ENCODE measurements at regions not wholly inside any gene's neighbourhood (a gene's known extent, or its start where the extent isn't known, plus 50 kb on each side); places are given as distances from the start of the nearest gene placed in this dataset.

- H3K27ac ChIP-seq: no peak overlapping the region
- TF ChIP-seq CTCF (IDR thresholded peaks at IDR 0.05) (no peak), SREBF2 (IDR thresholded peaks at IDR 0.05) (no peak), ZSCAN20 (CRISPR knock-in tag; IDR thresholded peaks at IDR 0.05) (no peak), ZNF302 (CRISPR knock-in tag; IDR thresholded peaks at IDR 0.05) (no peak), KDM5A (IDR thresholded peaks at IDR 0.05) (no peak), JUNB (IDR thresholded peaks at IDR 0.05) (no peak)
- ATAC-seq (no peak), FAIRE-seq (no peak), DNase-seq (ENCODE audit: low read depth in 1 of 2, low spot score in 1 of 2) (no peak)
- H3K9me3 ChIP-seq: no peaks in the 10 kb centered on the region
- ChIA-PET CTCF (interaction anchor here (0.7 to 1.6 kb wide), 3 partner anchors 9 to 188 kb away, joined by 3 to 7 read pairs (median 5); no protein-coding TSS in a partner anchor), POLR2A (no interaction called here)
- H3K4me1 ChIP-seq: no peaks in the 10 kb centered on the region
- no peak overlapping the region for H3K4me2 ChIP-seq
- 3% methylated on average over 2 of the region's 2 CpGs for WGBS (ENCODE audit: missing lambda C conversion rate)
- no peak overlapping the region for H3K4me3 ChIP-seq
Observed at GRCh38 chr15:92527197-92527596, 128.4 kb downstream of the FAM174B start.

- ChIA-PET CTCF (interaction anchor here (0.5 to 1.6 kb wide), 2 partner anchors 189 to 1877 kb away, joined by 3 to 7 read pairs; no protein-coding TSS in a partner anchor), POLR2A (no interaction called here)
- TF ChIP-seq RFX5 (IDR thresholded peaks at IDR 0.05) (no peak), REST (IDR thresholded peaks at IDR 0.05) (no peak), CBX8 (IDR thresholded peaks at IDR 0.05) (no peak)
- DNase-seq (ENCODE audit: low read depth in 1 of 2, low spot score in 1 of 2) (no peak), FAIRE-seq (peak; percentile 54), ATAC-seq (no peak)
- Histone ChIP-seq H3K4me1 (no peaks in the 10 kb centered on the region), H3K4me2 (no peak overlapping the region), H3K4me3 (no peak overlapping the region), H3K27ac (no peak overlapping the region), H3K9me3 (no peaks in the 10 kb centered on the region)
- 62% methylated on average over 3 of the region's 3 CpGs for WGBS (ENCODE audit: missing lambda C conversion rate)
Observed at GRCh38 chr15:92525758-92526245, 129.8 kb downstream of the FAM174B start.

GRCh38 chr15:92524874-92525565, 130.6 kb downstream of the FAM174B start:
- Histone ChIP-seq H3K4me2 (no peak overlapping the region), H3K9me3 (no peaks in the 10 kb centered on the region), H3K27ac (no peak overlapping the region), H3K4me1 (no peaks in the 10 kb centered on the region), H3K4me3 (no peak overlapping the region)
- DNase-seq (ENCODE audit: low read depth in 1 of 2, low spot score in 1 of 2) (no peak), ATAC-seq (no peak), FAIRE-seq (no peak)
- no peak for TF ChIP-seq EHF (CRISPR knock-in tag; IDR thresholded peaks at IDR 0.05)
- no peak for TF ChIP-seq GATA3 (IDR thresholded peaks at IDR 0.05; ENCODE audit: borderline replicate concordance)
- no peak for TF ChIP-seq TP53 (CRISPR knock-in tag; IDR thresholded peaks at IDR 0.05)
- 66% methylated on average over 7 of the region's 7 CpGs for WGBS (ENCODE audit: missing lambda C conversion rate)
- POLR2A ChIA-PET: no interaction called here
- CTCF ChIA-PET: interaction anchor here (1.0 to 1.2 kb wide), 2 partner anchors 190 to 209 kb away, joined by 3 to 4 read pairs; no protein-coding TSS in a partner anchor

- Histone ChIP-seq H3K4me3 (no peak overlapping the region), H3K4me2 (no peak overlapping the region), H3K9me3 (no peaks in the 10 kb centered on the region), H3K4me1 (no peaks in the 10 kb centered on the region), H3K27ac (no peak overlapping the region)
- POLR2A ChIA-PET: no interaction called here
- no peak for ATAC-seq
- WGBS (ENCODE audit: missing lambda C conversion rate): 31% methylated on average over 5 of the region's 5 CpGs
- no peak for DNase-seq (ENCODE audit: low read depth in 1 of 2, low spot score in 1 of 2)
- CTCF ChIA-PET: interaction anchor here (1.2 to 7.3 kb wide), 3 partner anchors 11 to 210 kb away, joined by 3 to 102 read pairs (median 18); no protein-coding TSS in a partner anchor
- FAIRE-seq: no peak
- TF ChIP-seq CBX2 (IDR thresholded peaks at IDR 0.05; ENCODE audit: borderline replicate concordance, low read depth) (no peak), REST (IDR thresholded peaks at IDR 0.05) (no peak), PBX3 (IDR thresholded peaks at IDR 0.05) (no peak), HOXA7 (CRISPR knock-in tag; IDR thresholded peaks at IDR 0.05) (no peak), HMGXB4 (CRISPR knock-in tag; IDR thresholded peaks at IDR 0.05; ENCODE audit: borderline replicate concordance) (no peak), HDAC2 (IDR thresholded peaks at IDR 0.05) (no peak), TP53 (CRISPR knock-in tag; IDR thresholded peaks at IDR 0.05) (no peak)
Observed at GRCh38 chr15:92524161-92524560, 130.5 kb downstream of the ST8SIA2 start.

All from A549 (cell line).